BJ (cell line): ENCODE measurements at regions not wholly inside any gene's neighbourhood (a gene's known extent, or its start where the extent isn't known, plus 50 kb on each side); places are given as distances from the start of the nearest gene placed in this dataset.

Experiments used
- CTCF ChIA-PET: fragments of 350-600 bp; formaldehyde crosslinking; extraction: SDS; loops from one replicate; lab custom pipeline; 2021; ENCODE audit warnings: antibody characterized with exemption, inconsistent platforms; lab: Yijun Ruan, JAX
- POLR2A ChIA-PET: fragments of 300-600 bp; sonication (Branson Sonifier 250); formaldehyde crosslinking; extraction: SDS; loops from one replicate; lab custom pipeline; 2021; ENCODE audit warnings: antibody characterized with exemption; lab: Charles Lee
- DNase-seq: peaks from one replicate; pipeline ENCODE4 v3.0.0-alpha.2; 2011; ENCODE audit warnings: low read depth
- H3K27me3 ChIP-seq: 2 replicates; pipeline ENCODE4 v1.6.0; 2011; ENCODE audit warnings: low read length; ENCODE audit not compliant: control insufficient read depth, insufficient read depth
- H3K36me3 ChIP-seq: 2 replicates; pipeline ENCODE4 v1.5.1; 2011; ENCODE audit warnings: low read length; ENCODE audit not compliant: control insufficient read depth, insufficient read depth
- H3K4me3 ChIP-seq: 2 replicates; pipeline ENCODE4 v1.5.1; 2011; ENCODE audit warnings: low read depth, mild to moderate bottlenecking, control low read depth, low read length
- TF ChIP-seq, protein P1 (sequence below): IDR thresholded peaks from 2 replicates; pipeline ENCODE4 v1.5.1; 2011; ENCODE audit warnings: low read depth, mild to moderate bottlenecking, control low read depth, inconsistent platforms, low read length, moderate library complexity; ENCODE audit not compliant: insufficient read depth

DNA sequence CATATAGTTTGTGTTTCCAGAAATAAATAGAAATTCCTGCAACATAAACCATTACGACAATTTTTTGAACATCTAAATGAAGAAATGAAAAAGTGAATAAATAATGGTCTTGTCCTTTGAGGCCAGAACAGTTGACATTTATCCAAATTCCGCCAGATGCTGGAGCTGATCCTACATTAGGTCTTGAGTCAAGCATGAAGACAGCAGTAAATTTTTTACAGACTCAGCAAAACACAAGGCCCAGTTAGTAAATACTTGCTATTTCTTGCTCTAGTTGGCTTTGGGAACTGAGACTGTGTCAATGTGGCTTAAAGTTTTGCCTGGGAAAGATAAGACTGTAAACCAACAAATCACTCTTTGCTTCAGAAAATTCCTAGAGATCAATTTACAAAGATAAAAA lies 540.1 kb upstream of the RGS18 start:
- no peak for DNase-seq
- Histone ChIP-seq H3K36me3 (no peaks in the 10 kb centered on the region), H3K27me3 (no peaks in the 10 kb centered on the region), H3K4me3 (no peak overlapping the region)
- CTCF ChIA-PET, result no interaction called here
- TF ChIP-seq, protein P1, sequence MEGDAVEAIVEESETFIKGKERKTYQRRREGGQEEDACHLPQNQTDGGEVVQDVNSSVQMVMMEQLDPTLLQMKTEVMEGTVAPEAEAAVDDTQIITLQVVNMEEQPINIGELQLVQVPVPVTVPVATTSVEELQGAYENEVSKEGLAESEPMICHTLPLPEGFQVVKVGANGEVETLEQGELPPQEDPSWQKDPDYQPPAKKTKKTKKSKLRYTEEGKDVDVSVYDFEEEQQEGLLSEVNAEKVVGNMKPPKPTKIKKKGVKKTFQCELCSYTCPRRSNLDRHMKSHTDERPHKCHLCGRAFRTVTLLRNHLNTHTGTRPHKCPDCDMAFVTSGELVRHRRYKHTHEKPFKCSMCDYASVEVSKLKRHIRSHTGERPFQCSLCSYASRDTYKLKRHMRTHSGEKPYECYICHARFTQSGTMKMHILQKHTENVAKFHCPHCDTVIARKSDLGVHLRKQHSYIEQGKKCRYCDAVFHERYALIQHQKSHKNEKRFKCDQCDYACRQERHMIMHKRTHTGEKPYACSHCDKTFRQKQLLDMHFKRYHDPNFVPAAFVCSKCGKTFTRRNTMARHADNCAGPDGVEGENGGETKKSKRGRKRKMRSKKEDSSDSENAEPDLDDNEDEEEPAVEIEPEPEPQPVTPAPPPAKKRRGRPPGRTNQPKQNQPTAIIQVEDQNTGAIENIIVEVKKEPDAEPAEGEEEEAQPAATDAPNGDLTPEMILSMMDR, result no peak
- POLR2A ChIA-PET, result no interaction called here

DNA sequence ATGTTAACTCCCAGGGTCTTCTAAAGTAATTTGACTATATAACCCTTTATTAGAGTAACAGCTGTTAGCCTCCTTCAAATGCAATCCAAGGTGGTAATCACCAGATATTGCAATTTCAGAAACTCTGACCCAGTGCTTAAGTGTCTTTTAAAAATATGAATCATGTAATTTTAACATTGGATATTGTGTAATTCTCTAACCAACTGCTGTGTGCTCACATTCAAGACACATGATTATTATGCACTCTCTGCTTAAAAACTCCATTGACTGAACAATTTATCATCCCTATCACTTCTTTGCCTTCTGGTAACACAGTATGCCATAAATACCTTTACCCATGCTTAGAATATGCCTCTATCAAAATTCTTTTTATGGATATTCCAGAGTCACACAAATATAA lies 537.4 kb upstream of the RGS18 start:
- no peaks in the 10 kb centered on the region for H3K36me3 ChIP-seq
- CTCF ChIA-PET, result no interaction called here
- POLR2A ChIA-PET, result no interaction called here
- H3K4me3 ChIP-seq, result no peak overlapping the region
- H3K27me3 ChIP-seq, result no peaks in the 10 kb centered on the region
- TF ChIP-seq, protein P1, result no peak
- DNase-seq, result no peak

DNA sequence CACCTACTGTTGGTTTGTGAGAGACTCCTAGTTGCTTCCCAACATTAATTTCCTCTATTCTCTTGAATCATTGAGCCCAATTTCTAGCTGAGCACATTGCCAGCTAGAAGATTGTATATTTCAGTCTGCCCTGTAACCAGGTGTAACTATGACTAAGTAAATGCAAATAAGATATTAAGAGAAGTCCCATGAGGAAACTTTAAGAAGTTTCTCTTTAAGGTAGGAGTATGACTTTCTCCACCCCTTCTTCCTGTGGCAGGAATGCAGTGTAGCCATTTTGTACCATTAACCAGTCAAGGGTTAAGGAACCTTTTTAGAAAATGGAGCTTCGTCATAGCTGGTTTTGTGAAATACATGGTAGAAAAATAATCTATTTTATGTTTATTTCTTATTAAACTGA lies 534.2 kb upstream of the RGS18 start:
- no peak overlapping the region for H3K4me3 ChIP-seq
- POLR2A ChIA-PET, result no interaction called here
- no peak for DNase-seq
- H3K27me3 ChIP-seq, result no peaks in the 10 kb centered on the region
- TF ChIP-seq, protein P1, result no peak
- CTCF ChIA-PET, result no interaction called here
- H3K36me3 ChIP-seq, result no peaks in the 10 kb centered on the region

DNA sequence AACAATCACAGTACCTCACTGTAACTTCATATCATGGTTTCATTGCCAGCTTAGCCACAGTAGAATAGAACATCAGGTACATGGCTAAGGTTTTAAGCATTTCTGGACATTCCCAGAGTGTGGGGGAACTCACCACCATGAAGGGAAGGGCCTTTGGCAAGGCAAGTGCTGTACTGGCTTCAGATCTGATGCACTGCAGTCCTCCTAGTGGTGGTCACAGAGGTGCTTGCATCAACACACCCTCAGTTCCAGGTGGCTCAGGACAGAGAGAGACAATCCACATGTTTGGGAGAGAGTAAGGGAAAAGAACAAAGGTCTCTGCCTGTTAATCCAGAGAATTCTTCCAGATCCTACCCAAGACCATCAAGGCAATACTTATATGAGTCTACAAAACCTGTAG lies 528.4 kb upstream of the RGS18 start:
- TF ChIP-seq, protein P1, result no peak
- DNase-seq, result no peak
- Histone ChIP-seq H3K27me3 (no peaks in the 10 kb centered on the region), H3K36me3 (no peaks in the 10 kb centered on the region), H3K4me3 (no peak overlapping the region)
- ChIA-PET CTCF (no interaction called here), POLR2A (no interaction called here)

DNA sequence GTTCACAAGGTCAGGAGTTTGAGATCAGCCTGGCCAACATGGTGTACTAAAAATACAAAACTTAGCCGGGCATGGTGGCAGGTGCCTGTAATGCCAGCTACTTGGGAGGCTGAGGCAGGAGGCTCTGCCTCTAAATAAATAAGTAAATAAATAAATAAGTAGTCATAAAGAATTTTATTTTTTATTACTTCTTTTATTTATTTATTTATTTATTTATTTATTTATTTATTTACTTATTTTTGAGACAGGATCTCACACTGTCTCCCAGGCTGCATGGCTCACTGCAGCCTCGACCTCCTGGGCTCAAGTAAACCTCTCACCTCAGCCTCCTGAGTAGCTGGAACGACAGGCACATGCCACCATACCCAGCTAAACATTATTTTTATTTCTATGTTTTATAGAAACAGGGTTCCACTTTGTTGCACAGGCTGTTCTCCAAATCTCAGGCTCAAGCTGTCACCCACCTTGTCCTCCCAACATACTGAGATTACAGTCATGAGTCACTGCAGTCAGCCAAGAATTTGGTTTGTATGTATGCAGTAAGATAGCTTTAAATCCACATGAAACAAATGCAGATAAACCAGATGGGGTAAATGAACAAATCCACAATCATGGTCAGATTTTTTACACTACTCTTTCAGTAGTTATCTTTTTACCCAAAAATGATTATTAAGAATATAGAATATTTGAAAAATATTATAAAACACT lies 523.3 kb upstream of the RGS18 start:
- no peaks in the 10 kb centered on the region for H3K36me3 ChIP-seq
- CTCF ChIA-PET, result no interaction called here
- no peaks in the 10 kb centered on the region for H3K27me3 ChIP-seq
- POLR2A ChIA-PET, result interaction anchor here (0.6 kb wide), 1 partner anchor 390 kb away, joined by 3 read pairs; no protein-coding TSS in a partner anchor
- no peak for DNase-seq
- H3K4me3 ChIP-seq, result no peak overlapping the region
- TF ChIP-seq, protein P1, result no peak
